CD4-positive, CD25-positive, alpha-beta regulatory T cell (primary cell): ENCODE measurements at regions not wholly inside any gene's neighbourhood (a gene's known extent, or its start where the extent isn't known, plus 50 kb on each side); places are given as distances from the start of the nearest gene placed in this dataset.
"Not testable (repeated sequence)": the region's sequence is repeated elsewhere in the genome, so short reads cannot be mapped to it uniquely, and the experiment has no call there.

ENCODE experiments used
- ATAC-seq, 2 donors: fragments of 150-1000 bp; cut with Tn5 transposase; one replicate each; pipeline ENCODE4 v1.10.0; 2021; ENCODE audit warnings: low read depth in 2 of 2, moderate number of reproducible peaks in 2 of 2, moderate library complexity in 1 of 2
- DNase-seq, 3 donors: peaks; one replicate each; pipeline versions ENCODE4 v3.0.0 to v3.0.0-alpha.2; 2012 to 2022; ENCODE audit warnings: mixed read lengths in 1 of 3
- H3K27ac ChIP-seq: one replicate; pipeline ENCODE4 v1.7.0; 2013; ENCODE audit warnings: mild to moderate bottlenecking, low read length; ENCODE audit not compliant: insufficient read depth, poor library complexity, severe bottlenecking
- H3K27me3 ChIP-seq: one replicate; pipeline ENCODE4 v1.7.0; 2013; ENCODE audit warnings: low read length; ENCODE audit not compliant: control insufficient read depth, insufficient read depth
- H3K36me3 ChIP-seq: one replicate; pipeline ENCODE4 v1.7.0; 2013; ENCODE audit warnings: mild to moderate bottlenecking, low read length, moderate library complexity; ENCODE audit not compliant: control insufficient read depth, insufficient read depth
- H3K4me1 ChIP-seq: 2 replicates; pipeline ENCODE4 v1.7.0; 2013; ENCODE audit warnings: mild to moderate bottlenecking, low read length; ENCODE audit not compliant: insufficient read depth, control insufficient read depth, poor library complexity, severe bottlenecking
- H3K4me3 ChIP-seq: one replicate; pipeline ENCODE4 v1.7.0; 2013; ENCODE audit warnings: low read depth, mild to moderate bottlenecking, low read length, moderate library complexity
- H3K9me3 ChIP-seq, 2 experiments: 1 replicate in 1 of 2; 2 replicates in 1 of 2; pipeline ENCODE4 v1.7.0; 2013; ENCODE audit warnings: low read length in 2 of 2, mild to moderate bottlenecking in 1 of 2, moderate library complexity in 1 of 2; ENCODE audit not compliant: control insufficient read depth in 2 of 2
- H3K27ac Mint-ChIP-seq, 3 donors: one replicate each; pipeline ENCODE4 v1.8.0; 2020 to 2022; ENCODE audit warnings: mild to moderate bottlenecking in 3 of 3, mixed read lengths in 3 of 3, moderate library complexity in 2 of 3
- H3K27me3 Mint-ChIP-seq: one replicate; pipeline ENCODE4 v1.8.0; 2022; ENCODE audit warnings: mild to moderate bottlenecking, mixed read lengths
- H3K36me3 Mint-ChIP-seq: one replicate; pipeline ENCODE4 v1.8.0; 2020; ENCODE audit warnings: mixed read lengths
- H3K4me1 Mint-ChIP-seq, 4 donors: one replicate each; pipeline ENCODE4 v1.8.0; 2020 to 2022; ENCODE audit warnings: mixed read lengths in 4 of 4, mild to moderate bottlenecking in 1 of 4
- H3K4me3 Mint-ChIP-seq, 4 donors: one replicate each; pipeline ENCODE4 v1.8.0; 2020 to 2022; ENCODE audit warnings: mild to moderate bottlenecking in 4 of 4, mixed read lengths in 4 of 4, moderate library complexity in 3 of 4
- H3K9me3 Mint-ChIP-seq, 7 donors: one replicate each; pipeline ENCODE4 v1.8.0; 2020 to 2022; ENCODE audit warnings: mixed read lengths in 7 of 7, mild to moderate bottlenecking in 3 of 7, moderate library complexity in 2 of 7

DNA sequence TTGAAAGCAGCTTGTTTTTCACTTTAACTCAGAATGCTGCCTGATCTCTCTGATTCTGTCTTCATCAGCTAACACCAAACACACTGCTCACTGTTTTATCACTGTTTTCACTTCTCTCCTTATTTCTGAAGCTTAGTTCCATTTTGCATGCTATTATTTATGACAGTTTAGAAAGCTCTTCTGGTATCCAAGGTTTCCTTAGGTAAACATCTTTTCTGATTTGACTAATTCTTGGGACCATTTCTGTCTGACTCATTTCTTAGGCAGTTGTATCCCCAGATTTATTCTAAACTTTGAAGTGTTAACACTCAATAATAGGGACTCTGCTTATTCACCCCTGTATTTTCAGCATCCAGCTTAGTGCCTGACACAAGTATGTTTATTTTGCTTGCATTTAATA lies 167.7 kb downstream of the BCHE start:
- Histone ChIP-seq H3K4me1 (no peaks in the 10 kb centered on the region), H3K36me3 (no peaks in the 10 kb centered on the region), H3K9me3 (no peaks in the 10 kb centered on the region), H3K27ac (no peak overlapping the region), H3K27me3 (no peaks in the 10 kb centered on the region), H3K4me3 (no peak overlapping the region)
- Mint-ChIP-seq H3K27me3 (no peaks in the 10 kb centered on the region), H3K36me3 (no peaks in the 10 kb centered on the region), H3K4me3 (no peak overlapping the region), H3K4me1 (no peaks in the 10 kb centered on the region), H3K9me3 (peaks cover 0 to 32% (median 5%) of the 10 kb centered on the region in 7 donors), H3K27ac (no peak overlapping the region)
- ATAC-seq = no peak
- no peak for DNase-seq

DNA sequence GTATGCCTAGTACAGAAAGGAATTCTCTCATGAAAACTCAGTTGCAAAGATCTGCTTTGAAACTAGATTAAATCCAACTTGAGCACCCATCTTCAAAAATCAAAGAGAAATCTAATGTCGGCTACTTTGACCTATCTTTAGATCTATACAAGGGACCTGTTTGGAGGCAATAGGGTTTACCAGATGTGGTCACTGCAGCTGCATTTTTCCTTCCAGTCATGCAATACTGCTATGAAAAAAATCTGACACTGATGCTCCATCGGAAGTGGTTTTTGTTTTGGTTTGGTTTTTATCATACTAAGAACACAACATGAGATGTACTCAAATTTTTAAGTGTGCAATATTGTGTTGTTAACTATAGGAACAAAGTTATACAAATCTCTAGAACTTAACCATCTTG lies 169.5 kb downstream of the BCHE start:
- H3K36me3 ChIP-seq = no peaks in the 10 kb centered on the region
- H3K27me3 ChIP-seq = no peaks in the 10 kb centered on the region
- Mint-ChIP-seq H3K4me1 (no peaks in the 10 kb centered on the region), H3K27me3 (no peaks in the 10 kb centered on the region), H3K4me3 (no peak overlapping the region), H3K27ac (no peak overlapping the region), H3K9me3 (peaks cover 0 to 32% (median 5%) of the 10 kb centered on the region in 7 donors), H3K36me3 (no peaks in the 10 kb centered on the region)
- DNase-seq (no peak), ATAC-seq (no peak)
- H3K9me3 ChIP-seq = no peaks in the 10 kb centered on the region
- H3K27ac ChIP-seq = no peak overlapping the region
- H3K4me1 ChIP-seq = no peaks in the 10 kb centered on the region
- H3K4me3 ChIP-seq = no peak overlapping the region

DNA sequence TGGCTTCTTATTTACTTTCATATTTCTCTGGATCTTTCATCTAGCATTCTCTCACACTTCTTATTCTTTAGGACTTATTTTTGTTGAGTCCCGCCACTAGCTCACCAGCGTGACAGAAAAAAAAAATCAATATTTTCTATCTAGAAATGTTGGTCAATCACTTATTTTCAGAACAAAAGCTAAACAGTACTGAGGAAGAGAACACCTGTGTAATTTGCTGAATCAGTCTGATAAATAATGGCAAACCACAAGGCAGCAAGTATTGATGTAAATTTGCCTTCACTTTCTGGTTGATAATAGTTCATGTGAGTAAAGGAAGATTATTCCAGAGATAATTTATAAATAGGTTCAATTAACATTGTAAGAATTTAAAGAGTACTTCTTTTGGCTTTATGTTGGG lies 179.2 kb downstream of the BCHE start:
- no peak overlapping the region for H3K27ac Mint-ChIP-seq
- no peaks in the 10 kb centered on the region for H3K4me1 ChIP-seq
- H3K9me3 ChIP-seq = no peaks in the 10 kb centered on the region
- H3K4me1 Mint-ChIP-seq = no peaks in the 10 kb centered on the region
- no peak overlapping the region for H3K4me3 Mint-ChIP-seq
- no peaks in the 10 kb centered on the region for H3K27me3 ChIP-seq
- ATAC-seq = no peak
- H3K36me3 Mint-ChIP-seq = no peaks in the 10 kb centered on the region
- H3K27ac ChIP-seq = no peak overlapping the region
- no peaks in the 10 kb centered on the region for H3K27me3 Mint-ChIP-seq
- no peak overlapping the region for H3K4me3 ChIP-seq
- no peaks in the 10 kb centered on the region for H3K36me3 ChIP-seq
- no peak for DNase-seq
- H3K9me3 Mint-ChIP-seq = peaks cover 1 to 13% (median 7%) of the 10 kb centered on the region in 7 donors

DNA sequence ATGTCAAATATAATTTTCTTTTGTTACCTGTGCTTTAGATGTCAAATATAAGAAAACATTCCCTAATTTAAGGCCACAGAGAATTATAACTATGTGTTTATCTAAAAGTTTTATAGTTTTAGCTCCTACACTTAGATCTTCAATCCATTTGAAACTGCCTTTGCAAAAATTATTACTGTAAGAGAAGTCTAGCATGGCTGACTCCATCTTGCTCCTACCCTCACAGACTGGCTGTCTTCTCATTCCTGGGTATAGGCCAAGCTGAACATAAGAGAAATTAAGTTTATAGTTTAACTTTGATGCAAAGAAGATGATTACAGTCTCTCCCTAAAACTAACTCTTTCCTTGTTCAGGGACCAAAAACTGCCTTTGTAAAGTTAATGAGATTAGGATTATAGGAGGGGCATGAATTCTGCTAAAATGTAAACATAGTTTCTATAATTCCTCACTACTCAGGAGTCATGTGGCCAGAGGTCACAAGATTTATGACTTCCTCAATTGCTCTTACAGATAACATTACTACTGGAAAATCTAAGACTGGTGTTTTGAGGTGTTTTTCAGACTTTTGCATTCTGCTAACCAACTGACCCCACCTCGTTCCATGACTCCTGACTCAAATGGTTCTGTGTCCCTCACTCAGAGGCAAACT lies 184.0 kb downstream of the BCHE start:
- H3K27me3 ChIP-seq = no peaks in the 10 kb centered on the region
- Mint-ChIP-seq H3K9me3 (peaks cover 1 to 15% (median 6%) of the 10 kb centered on the region in 7 donors), H3K4me3 (no peak overlapping the region)

DNA sequence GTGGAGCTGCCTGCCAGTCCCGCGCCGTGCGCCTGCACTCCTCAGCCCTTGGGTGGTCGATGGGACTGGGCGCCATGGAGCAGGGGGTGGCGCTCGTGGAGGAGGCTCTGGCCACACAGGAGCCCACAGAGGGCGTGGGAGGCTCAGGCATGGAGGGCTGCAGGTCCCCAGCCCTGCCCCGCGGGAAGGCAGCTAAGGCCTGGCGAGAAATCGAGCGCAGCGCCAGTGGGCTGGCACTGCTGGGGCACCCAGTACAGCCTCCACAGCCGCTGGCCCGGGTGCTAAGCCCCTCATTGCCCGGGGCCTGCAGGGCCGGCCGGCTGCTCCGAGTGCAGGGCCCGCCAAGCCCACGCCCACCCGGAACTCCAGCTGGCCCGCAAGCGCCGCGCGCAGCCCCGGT lies 187.9 kb downstream of the BCHE start:
- H3K9me3 ChIP-seq, H3K27ac Mint-ChIP-seq, H3K4me3 ChIP-seq, H3K27ac ChIP-seq, H3K4me1 Mint-ChIP-seq, H3K27me3 Mint-ChIP-seq, H3K4me3 Mint-ChIP-seq, ATAC-seq, DNase-seq, H3K36me3 ChIP-seq, H3K27me3 ChIP-seq, H3K4me1 ChIP-seq, H3K36me3 Mint-ChIP-seq: not testable (repeated sequence)
- peaks cover 1 to 19% (median 7%) of the 10 kb centered on the region in 7 donors for H3K9me3 Mint-ChIP-seq

More for the DNA sequence above, 184.0 kb downstream of the BCHE start:
- H3K4me1 ChIP-seq = no peaks in the 10 kb centered on the region
- H3K27ac Mint-ChIP-seq = no peak overlapping the region
- no peaks in the 10 kb centered on the region for H3K27me3 Mint-ChIP-seq
- no peaks in the 10 kb centered on the region for H3K36me3 ChIP-seq
- no peak for DNase-seq
- H3K4me1 Mint-ChIP-seq = no peaks in the 10 kb centered on the region
- ATAC-seq = no peak
- H3K36me3 Mint-ChIP-seq = no peaks in the 10 kb centered on the region
- H3K4me3 ChIP-seq = no peak overlapping the region
- H3K27ac ChIP-seq = no peak overlapping the region
- H3K9me3 ChIP-seq = no peaks in the 10 kb centered on the region

DNA sequence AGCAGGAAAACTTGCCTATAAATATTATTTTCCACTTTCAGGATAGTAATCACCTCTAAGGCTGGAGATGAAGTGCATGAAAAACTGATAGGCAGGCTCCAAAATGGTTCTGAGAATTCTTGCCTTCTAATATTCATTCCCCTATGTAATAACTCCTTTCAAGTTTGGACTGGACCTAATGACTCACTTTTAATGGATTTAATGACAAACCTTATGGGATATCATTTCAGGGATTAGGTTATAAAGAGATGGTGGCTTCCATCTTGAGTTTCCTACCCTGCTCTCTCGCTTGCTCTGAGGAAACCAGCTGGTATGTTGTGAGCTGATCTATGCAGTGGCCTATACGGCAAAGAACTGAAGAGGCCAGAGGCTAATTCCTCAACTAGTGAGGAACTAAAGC lies 192.0 kb downstream of the BCHE start:
- Histone ChIP-seq H3K4me3 (no peak overlapping the region), H3K4me1 (no peaks in the 10 kb centered on the region), H3K9me3 (peaks cover 0 to 2% of the 10 kb centered on the region in 2 experiments), H3K27me3 (no peaks in the 10 kb centered on the region), H3K27ac (no peak overlapping the region), H3K36me3 (no peaks in the 10 kb centered on the region)
- Mint-ChIP-seq H3K4me1 (no peaks in the 10 kb centered on the region), H3K4me3 (no peak overlapping the region), H3K27me3 (no peaks in the 10 kb centered on the region), H3K9me3 (peaks cover 0 to 18% (median 8%) of the 10 kb centered on the region in 7 donors), H3K27ac (no peak overlapping the region), H3K36me3 (no peaks in the 10 kb centered on the region)
- DNase-seq = no peak
- no peak for ATAC-seq

DNA sequence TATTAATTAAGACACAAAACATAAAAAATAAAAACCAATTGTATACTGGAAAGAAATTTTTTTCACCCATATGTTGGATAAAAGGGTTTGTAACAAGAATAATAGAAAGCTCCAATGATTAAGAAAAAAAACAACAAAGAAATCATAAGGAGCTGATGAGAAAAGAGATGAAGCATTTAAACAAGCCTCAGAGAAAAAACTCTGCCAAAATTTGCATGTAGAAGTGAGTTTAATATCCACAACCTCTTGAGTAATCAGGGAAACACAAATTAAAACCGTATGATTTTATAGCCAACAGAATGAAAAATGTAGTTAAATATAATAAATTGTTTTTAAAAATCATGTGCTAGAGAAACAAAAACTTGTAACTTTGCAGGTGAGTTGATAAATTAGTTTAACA lies 192.9 kb downstream of the BCHE start:
- no peak for DNase-seq
- Histone ChIP-seq H3K27ac (no peak overlapping the region), H3K4me3 (no peak overlapping the region), H3K27me3 (no peaks in the 10 kb centered on the region), H3K36me3 (no peaks in the 10 kb centered on the region), H3K9me3 (peaks cover 0 to 2% of the 10 kb centered on the region in 2 experiments), H3K4me1 (no peaks in the 10 kb centered on the region)
- Mint-ChIP-seq H3K4me1 (no peaks in the 10 kb centered on the region), H3K4me3 (no peak overlapping the region), H3K27ac (no peak overlapping the region), H3K36me3 (no peaks in the 10 kb centered on the region), H3K9me3 (peaks cover 0 to 19% (median 8%) of the 10 kb centered on the region in 7 donors), H3K27me3 (no peaks in the 10 kb centered on the region)
- no peak for ATAC-seq

DNA sequence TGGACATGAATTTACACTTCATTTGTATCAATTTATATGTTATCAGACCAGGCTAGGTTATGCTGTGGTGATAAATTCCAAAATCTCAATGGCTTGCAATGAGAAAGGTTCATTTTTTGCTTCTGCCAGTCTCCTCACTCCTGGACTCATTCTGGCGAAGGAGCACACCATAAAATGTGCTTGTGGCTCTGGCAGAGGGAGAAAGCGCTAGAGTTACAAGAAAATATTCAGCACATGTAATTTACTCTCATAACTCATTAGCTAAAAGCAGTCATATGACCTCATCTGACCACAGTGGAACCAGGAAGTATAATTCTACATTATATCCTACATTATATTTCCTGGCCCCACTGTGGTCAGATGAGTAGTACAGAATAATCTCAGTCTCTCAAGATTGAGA lies 193.8 kb downstream of the BCHE start:
- Mint-ChIP-seq H3K36me3 (no peaks in the 10 kb centered on the region), H3K4me3 (no peak overlapping the region)
- H3K4me3 ChIP-seq = no peak overlapping the region

More for the DNA sequence above, 193.8 kb downstream of the BCHE start:
- Mint-ChIP-seq H3K27me3 (no peaks in the 10 kb centered on the region), H3K4me1 (no peaks in the 10 kb centered on the region), H3K9me3 (peaks cover 0 to 19% (median 7%) of the 10 kb centered on the region in 7 donors), H3K27ac (no peak overlapping the region)
- no peaks in the 10 kb centered on the region for H3K4me1 ChIP-seq
- no peak for ATAC-seq
- H3K27ac ChIP-seq = no peak overlapping the region
- no peak for DNase-seq
- no peaks in the 10 kb centered on the region for H3K27me3 ChIP-seq
- peaks cover 0 to 2% of the 10 kb centered on the region in 2 experiments for H3K9me3 ChIP-seq
- H3K36me3 ChIP-seq = no peaks in the 10 kb centered on the region
